B cell (primary cell): ENCODE measurements at regions not wholly inside any gene's neighbourhood (a gene's known extent, or its start where the extent isn't known, plus 50 kb on each side); places are given as distances from the start of the nearest gene placed in this dataset.

Experiments
- ATAC-seq: fragments of 200-7000 bp; cut with Tn5 transposase; one replicate; pipeline ENCODE4 v1.10.0; 2021; ENCODE audit warnings: low read depth, mild to moderate bottlenecking, moderate number of reproducible peaks, moderate library complexity
- CTCF ChIA-PET: fragments of 350-600 bp; sonication (Branson Sonifier 250); formaldehyde crosslinking; loops from one replicate; lab custom pipeline; 2021; ENCODE audit warnings: antibody characterized with exemption, inconsistent platforms; lab: Charles Lee
- POLR2A ChIA-PET: fragments of 350-600 bp; sonication (Branson Sonifier 250); formaldehyde crosslinking; loops from one replicate; lab custom pipeline; 2021; ENCODE audit warnings: antibody characterized with exemption; lab: Charles Lee
- DNase-seq: peaks from one replicate; pipeline ENCODE4 v3.0.0; 2013
- H2AFZ ChIP-seq: 2 replicates; pipeline ENCODE4 v1.6.1; 2012; ENCODE audit warnings: mild to moderate bottlenecking, low read depth, low read length; ENCODE audit not compliant: insufficient read depth, poor library complexity, severe bottlenecking
- H3K27ac ChIP-seq, 2 donors: 1 replicate in 1 of 2; 2 replicates in 1 of 2; pipeline ENCODE4 v1.5.1; 2012 to 2013; ENCODE audit warnings: low read length in 2 of 2, mild to moderate bottlenecking in 2 of 2, moderate library complexity in 1 of 2
- H3K27me3 ChIP-seq, 4 experiments: fragments of 200-600 bp in 1 of 4; sonication (generic) in 1 of 4; replicated peaks in 1 of 4; 1 replicate in 2 of 4; 2 replicates in 2 of 4; pipeline versions ENCODE4 v1.6.1 to v1.7.0; 2013 to 2016; ENCODE audit warnings: low read length in 3 of 4, mild to moderate bottlenecking in 2 of 4, mixed read lengths in 1 of 4, moderate library complexity in 1 of 4; ENCODE audit not compliant: insufficient read depth in 4 of 4, control insufficient read depth in 3 of 4; ENCODE audit errors: control extremely low read depth in 1 of 4
- H3K36me3 ChIP-seq, 2 experiments: replicated peaks in 1 of 2; 1 replicate in 1 of 2; 2 replicates in 1 of 2; pipeline versions ENCODE4 v1.6.1 to v1.7.1; 2013; ENCODE audit warnings: low read length in 1 of 2; ENCODE audit not compliant: insufficient read depth in 2 of 2, control insufficient read depth in 1 of 2; ENCODE audit errors: control extremely low read depth in 1 of 2, extremely low read depth in 1 of 2
- H3K4me1 ChIP-seq, 2 donors: fragments of 200-600 bp in 1 of 2; sonication (generic) in 1 of 2; 1 replicate in 1 of 2; 2 replicates in 1 of 2; pipeline versions ENCODE4 v1.5.1 to v1.6.1; 2013 to 2017; ENCODE audit warnings: low read length in 2 of 2; ENCODE audit not compliant: control insufficient read depth in 2 of 2, insufficient read depth in 2 of 2
- H3K4me2 ChIP-seq: replicated peaks from 2 replicates; pipeline ENCODE3; 2012; ENCODE audit warnings: mild to moderate bottlenecking, low read depth, low read length; ENCODE audit not compliant: poor library complexity, severe bottlenecking
- H3K4me3 ChIP-seq, 5 experiments: fragments of 200-600 bp in 1 of 5; sonication (generic) in 1 of 5; 1 replicate in 3 of 5; 2 replicates in 2 of 5; pipeline versions ENCODE4 v1.5.1 to v1.7.0; 2011 to 2016; ENCODE audit warnings: low read length in 4 of 5, mild to moderate bottlenecking in 4 of 5, low read depth in 2 of 5, control low read depth in 1 of 5, moderate library complexity in 1 of 5; ENCODE audit not compliant: insufficient read depth in 1 of 5; ENCODE audit errors: control extremely low read depth in 1 of 5, extremely low read depth in 1 of 5
- H3K79me2 ChIP-seq: fragments of 200-600 bp; sonication (generic); one replicate; pipeline ENCODE4 v1.6.0; 2016; ENCODE audit warnings: low read length; ENCODE audit not compliant: control insufficient read depth, insufficient read depth
- H3K9ac ChIP-seq: fragments of 200-600 bp; sonication (generic); 2 replicates; pipeline ENCODE4 v1.6.1; 2017; ENCODE audit warnings: mild to moderate bottlenecking, low read length, moderate library complexity
- H3K9me3 ChIP-seq, 3 donors: one replicate each; pipeline versions ENCODE4 v1.6.1 to v1.7.1; 2013; ENCODE audit warnings: low read length in 2 of 3; ENCODE audit not compliant: control insufficient read depth in 2 of 3, insufficient read depth in 1 of 3; ENCODE audit errors: control extremely low read depth in 1 of 3
- H4K20me1 ChIP-seq: 2 replicates; pipeline ENCODE4 v1.6.0; 2012; ENCODE audit warnings: mild to moderate bottlenecking, low read length; ENCODE audit not compliant: insufficient read depth, control insufficient read depth, poor library complexity, severe bottlenecking
- H3K27ac Mint-ChIP-seq: one replicate; pipeline ENCODE4 v1.8.0; 2021; ENCODE audit warnings: mixed read lengths
- H3K27me3 Mint-ChIP-seq: one replicate; pipeline ENCODE4 v1.8.0; 2021; ENCODE audit warnings: mixed read lengths
- H3K4me1 Mint-ChIP-seq: one replicate; pipeline ENCODE4 v1.8.0; 2021; ENCODE audit warnings: mixed read lengths
- H3K4me3 Mint-ChIP-seq: one replicate; pipeline ENCODE4 v1.8.0; 2021; ENCODE audit warnings: mixed read lengths
- H3K9me3 Mint-ChIP-seq: one replicate; pipeline ENCODE4 v1.8.0; 2022; ENCODE audit warnings: mixed read lengths; ENCODE audit not compliant: insufficient read depth
- CTCF ChIP-seq: fragments of 200-600 bp; IDR thresholded peaks from one replicate; pipeline ENCODE4 v1.8.0; 2022; ENCODE audit warnings: antibody characterized with exemption, mild to moderate bottlenecking
- EZH2 ChIP-seq: IDR thresholded peaks from 2 replicates; pipeline ENCODE4 v1.6.1; 2012; ENCODE audit warnings: borderline replicate concordance, low read depth, mild to moderate bottlenecking, moderate library complexity, low read length; ENCODE audit not compliant: insufficient read depth, poor library complexity, severe bottlenecking
- WGBS: methylation state at CpG from one replicate; pipeline ENCODE4 v1.1.5; 2013; ENCODE audit warnings: missing lambda C conversion rate; ENCODE audit not compliant: insufficient coverage; 5-methylcytosine and 5-hydroxymethylcytosine counted together
- intact Hi-C: fragments of 100-400 bp; cut with micrococcal nuclease; formaldehyde crosslinking; loops from one replicate; pipeline ENCODE4 v1.10.0; 2022

DNA sequence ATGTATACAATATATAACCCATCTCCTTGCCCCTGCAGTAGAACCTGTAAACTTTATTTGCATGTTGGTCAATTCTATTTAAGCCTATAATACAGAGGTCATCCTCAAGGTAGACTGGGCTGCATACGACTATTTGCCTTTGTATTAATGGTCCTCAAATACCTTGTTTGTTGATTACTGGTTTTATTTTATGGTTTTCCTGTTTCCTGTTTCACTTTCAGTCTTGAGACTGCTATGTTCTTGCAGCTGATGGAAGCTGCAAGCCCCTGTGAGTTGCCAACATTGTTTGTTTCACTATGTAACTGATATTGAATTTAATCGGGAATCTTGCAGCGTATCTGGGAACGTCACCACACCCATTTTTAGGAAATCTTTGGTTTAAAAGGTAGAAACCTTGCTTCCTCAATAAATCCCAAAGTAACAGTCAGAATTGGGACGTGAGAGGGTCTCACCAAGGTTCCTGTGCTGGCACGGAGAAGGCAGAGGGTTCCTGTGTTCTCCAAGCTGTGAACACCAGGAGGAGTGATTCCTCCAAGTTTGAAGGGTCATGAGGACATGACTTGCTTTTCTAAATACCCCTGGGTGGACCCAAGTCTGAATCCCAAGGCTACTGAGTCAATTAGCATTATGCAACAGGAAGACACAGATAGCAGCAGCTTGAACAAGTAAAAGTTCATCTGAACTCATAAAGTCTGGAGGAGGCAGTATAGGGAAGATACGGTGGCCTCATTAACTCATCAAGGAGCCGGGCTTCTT is 110.6 kb upstream of the PNPLA4 start:
- DNase-seq, result no peak
- intact Hi-C loops, result no loop called here

GRCh38 chrX:8036914-8037313 is 109.7 kb upstream of the PNPLA4 start:
- DNase-seq, result no peak
- ChIA-PET POLR2A (no interaction called here), CTCF (no interaction called here)
- H3K27me3 Mint-ChIP-seq, result no peaks in the 10 kb centered on the region
- no peak overlapping the region for H3K4me2 ChIP-seq
- H3K27me3 ChIP-seq, result no peaks in the 10 kb centered on the region
- no peaks in the 10 kb centered on the region for H4K20me1 ChIP-seq
- H3K27ac Mint-ChIP-seq, result no peak overlapping the region
- no peaks in the 10 kb centered on the region for H3K79me2 ChIP-seq
- intact Hi-C loops, result no loop called here
- peaks cover 7 to 12% of the 10 kb centered on the region in 2 donors for H3K4me1 ChIP-seq
- WGBS, result no CpG with 5 or more reads among the region's 4 CpGs
- no peak overlapping the region for H3K9ac ChIP-seq
- H3K36me3 ChIP-seq, result no peaks in the 10 kb centered on the region
- no peak overlapping the region for H2AFZ ChIP-seq
- TF ChIP-seq EZH2, result no peak
- no peak for TF ChIP-seq CTCF
- peaks cover 8% of the 10 kb centered on the region for H3K4me1 Mint-ChIP-seq
- H3K9me3 ChIP-seq, result no peaks in the 10 kb centered on the region
- H3K4me3 ChIP-seq, result no peak overlapping the region
- no peaks in the 10 kb centered on the region for H3K9me3 Mint-ChIP-seq
- no peak overlapping the region for H3K27ac ChIP-seq
- ATAC-seq, result no peak
- H3K4me3 Mint-ChIP-seq, result no peak overlapping the region

More for the DNA sequence above, 110.6 kb upstream of the PNPLA4 start:
- Mint-ChIP-seq H3K27me3 (no peaks in the 10 kb centered on the region), H3K4me3 (peak overlapping the region; percentile 78), H3K4me1 (peaks cover 8% of the 10 kb centered on the region), H3K27ac (no peak overlapping the region), H3K9me3 (no peaks in the 10 kb centered on the region)
- H3K4me3 ChIP-seq, result peak overlapping the region in 2 of 5 experiments; percentile 3 to 27
- H3K9me3 ChIP-seq, result no peaks in the 10 kb centered on the region
- H4K20me1 ChIP-seq, result no peaks in the 10 kb centered on the region
- H3K36me3 ChIP-seq, result no peaks in the 10 kb centered on the region
- ChIA-PET POLR2A (no interaction called here), CTCF (no interaction called here)
- no peaks in the 10 kb centered on the region for H3K27me3 ChIP-seq
- peak overlapping the region; percentile 47 for H3K9ac ChIP-seq
- H3K4me1 ChIP-seq, result peaks cover 7 to 12% of the 10 kb centered on the region in 2 donors
- no peaks in the 10 kb centered on the region for H3K79me2 ChIP-seq
- H3K4me2 ChIP-seq, result peak overlapping the region; percentile 60
- no peak for TF ChIP-seq EZH2
- H2AFZ ChIP-seq, result peak overlapping the region; percentile 34
- WGBS, result 0% methylated on average over 1 of the region's 8 CpGs
- no peak overlapping the region for H3K27ac ChIP-seq
- ATAC-seq, result no peak
